ENCODE measurements at regions not wholly inside any gene's neighbourhood (a gene's known extent, or its start where the extent isn't known, plus 50 kb on each side); places are given as distances from the start of the nearest gene placed in this dataset.

- TF ChIP-seq CTCF (IDR thresholded peaks at IDR 0.05) (no peak), POLR2A (IDR thresholded peaks at IDR 0.05) (no peak)
Measured at GRCh38 chr9:103210607-103211006, 215.5 kb downstream of the CYLC2 start.

Data from transverse colon (tissue), 3 donors.